Stimulated activated CD8-positive, alpha-beta memory T cell treated with anti-CD3 and anti-CD28 coated beads, Interleukin-12 subunit alpha, Interleukin-12 subunit beta, amount 100 ng/mL, for 4 hours (primary cell): ENCODE measurements at regions not wholly inside any gene's neighbourhood (a gene's known extent, or its start where the extent isn't known, plus 50 kb on each side); places are given as distances from the start of the nearest gene placed in this dataset.
A peak's percentile ranks its signal among the peaks of the same experiment; 100 is the strongest.

Experiments used
- DNase-seq: peaks from one replicate; pipeline ENCODE4 v3.0.0-alpha.2; 2020; ENCODE audit warnings: low read depth

- DNase-seq, result no peak
Measured at GRCh38 chr19:30703645-30704044, 331.5 kb downstream of the ZNF536 start.

GRCh38 chr19:30701178-30701577 lies 329.0 kb downstream of the ZNF536 start:
- no peak for DNase-seq

- DNase-seq, result no peak
Measured at GRCh38 chr19:30699871-30700280, 327.7 kb downstream of the ZNF536 start.

- no peak for DNase-seq
Measured at GRCh38 chr19:30696514-30696913, 324.3 kb downstream of the ZNF536 start.

GRCh38 chr19:30695171-30695875 lies 323.1 kb downstream of the ZNF536 start:
- DNase-seq, result no peak

- DNase-seq, result no peak
Measured at GRCh38 chr19:30694156-30694755, 322.1 kb downstream of the ZNF536 start.

- no peak for DNase-seq
Measured at GRCh38 chr19:30692879-30693503, 320.8 kb downstream of the ZNF536 start.

- no peak for DNase-seq
Measured at GRCh38 chr19:30692181-30692811, 320.1 kb downstream of the ZNF536 start.

GRCh38 chr19:30691819-30692166 lies 319.6 kb downstream of the ZNF536 start:
- no peak for DNase-seq

- DNase-seq, result no peak
Measured at GRCh38 chr19:30690935-30691818, 319.0 kb downstream of the ZNF536 start.

- DNase-seq, result no peak
Measured at GRCh38 chr19:30690525-30690924, 318.3 kb downstream of the ZNF536 start.

- DNase-seq, result no peak
Measured at GRCh38 chr19:30689474-30689873, 317.3 kb downstream of the ZNF536 start.

GRCh38 chr19:30688696-30689095 lies 316.5 kb downstream of the ZNF536 start:
- DNase-seq, result no peak

- no peak for DNase-seq
Measured at GRCh38 chr19:30686826-30687566, 314.8 kb downstream of the ZNF536 start.

GRCh38 chr19:30686176-30686820 lies 314.1 kb downstream of the ZNF536 start:
- no peak for DNase-seq

- DNase-seq, result no peak
Measured at GRCh38 chr19:30685426-30686000, 313.3 kb downstream of the ZNF536 start.

GRCh38 chr19:30684613-30685012 lies 312.4 kb downstream of the ZNF536 start:
- DNase-seq, result no peak

- DNase-seq, result peak; percentile 12
Measured at GRCh38 chr19:30682999-30683536, 310.9 kb downstream of the ZNF536 start.

GRCh38 chr19:30682146-30682998 lies 310.2 kb downstream of the ZNF536 start:
- DNase-seq, result no peak
